GM12892 (cell line): ENCODE measurements at regions not wholly inside any gene's neighbourhood (a gene's known extent, or its start where the extent isn't known, plus 50 kb on each side); places are given as distances from the start of the nearest gene placed in this dataset.

Experiments used
- POLR2A ChIP-seq: IDR thresholded peaks from 2 replicates; pipeline ENCODE4 v1.6.1; 2011; ENCODE audit warnings: low read depth, low read length, control low read depth
- POLR2AphosphoS5 ChIP-seq: IDR thresholded peaks from 2 replicates; pipeline ENCODE4 v1.6.1; 2011; ENCODE audit warnings: low read depth, low read length, control low read depth

- TF ChIP-seq POLR2A: no peak
- TF ChIP-seq POLR2AphosphoS5: no peak
Observed at GRCh38 chr6:86724695-86725094, 212.6 kb upstream of the HTR1E start.
